Neural progenitor cell (in vitro differentiated cells): ENCODE measurements at regions not wholly inside any gene's neighbourhood (a gene's known extent, or its start where the extent isn't known, plus 50 kb on each side); places are given as distances from the start of the nearest gene placed in this dataset.

ENCODE experiments used
- EZH2phosphoT487 ChIP-seq: fragments of 200-600 bp; sonication (generic); IDR thresholded peaks from 2 replicates; pipeline ENCODE4 v1.6.1; 2017; ENCODE audit warnings: antibody characterized with exemption
- TF ChIP-seq, protein P1 (sequence below): fragments of 200-600 bp; sonication (generic); IDR thresholded peaks from 2 replicates; pipeline ENCODE4 v1.5.1; 2017; ENCODE audit warnings: antibody characterized with exemption, mild to moderate bottlenecking

DNA sequence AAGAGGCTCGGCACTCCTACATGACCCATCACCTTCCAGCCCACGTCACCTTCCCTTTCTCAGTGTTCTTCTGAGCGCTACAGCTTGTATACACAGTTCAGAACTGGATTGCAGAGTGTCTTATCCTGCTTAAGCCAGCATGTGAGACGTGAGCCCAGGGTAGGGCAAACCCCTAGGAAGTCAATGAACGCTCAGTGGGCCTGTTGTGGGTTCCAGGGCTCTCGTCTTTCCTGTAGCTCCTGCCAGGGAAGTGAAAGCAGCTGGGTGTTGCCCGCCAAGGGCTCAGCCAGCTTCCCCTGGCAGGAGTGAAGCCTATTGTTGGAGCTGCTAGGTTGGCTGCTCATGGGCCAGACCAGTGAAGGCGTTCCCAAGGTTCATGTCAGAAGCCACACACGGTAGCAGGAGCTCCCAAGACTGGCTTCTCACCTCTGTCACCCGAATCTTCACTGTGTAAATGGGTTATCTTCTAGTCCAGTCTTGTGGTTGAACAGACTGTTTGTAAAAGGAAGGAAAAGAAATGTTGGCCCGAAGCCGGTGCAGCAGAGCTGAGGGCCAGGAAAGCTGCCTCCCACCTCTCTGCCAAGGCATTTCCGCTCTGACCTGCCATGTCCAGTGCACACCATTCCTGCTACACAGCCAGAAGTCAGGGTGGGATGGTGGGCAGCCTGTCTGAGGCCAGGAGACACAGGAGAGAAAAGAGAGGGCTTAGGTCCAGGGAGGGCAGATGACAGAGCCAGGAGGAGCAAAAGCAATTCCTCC, 69.6 kb upstream of the RMDN2 start:
- TF ChIP-seq, protein P1, sequence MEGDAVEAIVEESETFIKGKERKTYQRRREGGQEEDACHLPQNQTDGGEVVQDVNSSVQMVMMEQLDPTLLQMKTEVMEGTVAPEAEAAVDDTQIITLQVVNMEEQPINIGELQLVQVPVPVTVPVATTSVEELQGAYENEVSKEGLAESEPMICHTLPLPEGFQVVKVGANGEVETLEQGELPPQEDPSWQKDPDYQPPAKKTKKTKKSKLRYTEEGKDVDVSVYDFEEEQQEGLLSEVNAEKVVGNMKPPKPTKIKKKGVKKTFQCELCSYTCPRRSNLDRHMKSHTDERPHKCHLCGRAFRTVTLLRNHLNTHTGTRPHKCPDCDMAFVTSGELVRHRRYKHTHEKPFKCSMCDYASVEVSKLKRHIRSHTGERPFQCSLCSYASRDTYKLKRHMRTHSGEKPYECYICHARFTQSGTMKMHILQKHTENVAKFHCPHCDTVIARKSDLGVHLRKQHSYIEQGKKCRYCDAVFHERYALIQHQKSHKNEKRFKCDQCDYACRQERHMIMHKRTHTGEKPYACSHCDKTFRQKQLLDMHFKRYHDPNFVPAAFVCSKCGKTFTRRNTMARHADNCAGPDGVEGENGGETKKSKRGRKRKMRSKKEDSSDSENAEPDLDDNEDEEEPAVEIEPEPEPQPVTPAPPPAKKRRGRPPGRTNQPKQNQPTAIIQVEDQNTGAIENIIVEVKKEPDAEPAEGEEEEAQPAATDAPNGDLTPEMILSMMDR = no peak
- TF ChIP-seq EZH2phosphoT487 = no peak
